HFFc6 (cell line): ENCODE measurements at regions not wholly inside any gene's neighbourhood (a gene's known extent, or its start where the extent isn't known, plus 50 kb on each side); places are given as distances from the start of the nearest gene placed in this dataset.

ENCODE experiments used
- DNase-seq: peaks from one replicate; pipeline ENCODE4 v3.0.0-alpha.2; 2018
- H3K27ac Mint-ChIP-seq: 2 replicates; pipeline ENCODE4 v1.8.0; 2020; ENCODE audit warnings: mild to moderate bottlenecking, mixed read lengths
- H3K27me3 Mint-ChIP-seq: 2 replicates; pipeline ENCODE4 v1.8.0; 2021; ENCODE audit warnings: mild to moderate bottlenecking, moderate library complexity, mixed read lengths; ENCODE audit not compliant: insufficient read depth
- H3K36me3 Mint-ChIP-seq: 2 replicates; pipeline ENCODE4 v1.8.0; 2021; ENCODE audit warnings: low read depth, mixed read lengths
- H3K4me1 Mint-ChIP-seq: 2 replicates; pipeline ENCODE4 v1.8.0; 2020; ENCODE audit warnings: low read depth, mixed read lengths
- H3K4me3 Mint-ChIP-seq: 2 replicates; pipeline ENCODE4 v1.8.0; 2020; ENCODE audit warnings: mild to moderate bottlenecking, moderate library complexity, mixed read lengths
- H3K9me3 Mint-ChIP-seq: 2 replicates; pipeline ENCODE4 v1.8.0; 2020; ENCODE audit warnings: mild to moderate bottlenecking, mixed read lengths
- CTCF ChIP-seq: fragments of 200-600 bp; sonication (generic); IDR thresholded peaks from 2 replicates; pipeline ENCODE4 v1.5.0; 2021; ENCODE audit warnings: antibody characterized with exemption, mild to moderate bottlenecking

GRCh38 chr3:78141269-78141668 is 1101.4 kb downstream of the ROBO2 start:
- Mint-ChIP-seq H3K4me1 (peaks cover 56% of the 10 kb centered on the region), H3K4me3 (peak overlapping the region; percentile 30; the same call in 1 of the 2 replicates), H3K27ac (peak overlapping the region; percentile 53), H3K27me3 (no peaks in the 10 kb centered on the region), H3K36me3 (no peaks in the 10 kb centered on the region), H3K9me3 (no peaks in the 10 kb centered on the region)
- no peak for TF ChIP-seq CTCF
- DNase-seq, result peak; percentile 40

GRCh38 chr3:78143000-78143399 is 1103.1 kb downstream of the ROBO2 start:
- Mint-ChIP-seq H3K4me1 (peaks cover 62% of the 10 kb centered on the region), H3K27ac (no peak overlapping the region), H3K36me3 (no peaks in the 10 kb centered on the region; the same call in 1 of the 2 replicates), H3K27me3 (no peaks in the 10 kb centered on the region), H3K9me3 (0 out of 2 replicates have a peak, but pooled peaks cover 5% of the 10 kb centered on the region), H3K4me3 (no peak overlapping the region)
- no peak for TF ChIP-seq CTCF
- no peak for DNase-seq

GRCh38 chr3:78148986-78149717 is 1109.3 kb downstream of the ROBO2 start:
- TF ChIP-seq CTCF, result no peak
- Mint-ChIP-seq H3K4me3 (no peak overlapping the region), H3K36me3 (no peaks in the 10 kb centered on the region; the same call in 1 of the 2 replicates), H3K9me3 (0 out of 2 replicates have a peak, but pooled peaks cover 5% of the 10 kb centered on the region), H3K4me1 (peaks cover 6% of the 10 kb centered on the region; the same call in 1 of the 2 replicates), H3K27ac (no peak overlapping the region), H3K27me3 (peaks cover 1% of the 10 kb centered on the region; the same call in 1 of the 2 replicates)
- no peak for DNase-seq

GRCh38 chr3:78153973-78154372 is 1114.1 kb downstream of the ROBO2 start:
- Mint-ChIP-seq H3K27ac (no peak overlapping the region), H3K27me3 (peaks cover 1% of the 10 kb centered on the region), H3K36me3 (no peaks in the 10 kb centered on the region), H3K4me1 (no peaks in the 10 kb centered on the region; the same call in 1 of the 2 replicates), H3K4me3 (no peak overlapping the region), H3K9me3 (no peaks in the 10 kb centered on the region)
- no peak for TF ChIP-seq CTCF
- DNase-seq, result no peak

GRCh38 chr3:78154521-78155186 is 1114.8 kb downstream of the ROBO2 start:
- H3K27me3 Mint-ChIP-seq, result peaks cover 1% of the 10 kb centered on the region
- TF ChIP-seq CTCF, result no peak

More at GRCh38 chr3:78154521-78155186, 1114.8 kb downstream of the ROBO2 start:
- Mint-ChIP-seq H3K36me3 (no peaks in the 10 kb centered on the region), H3K27ac (no peak overlapping the region), H3K9me3 (no peaks in the 10 kb centered on the region), H3K4me1 (no peaks in the 10 kb centered on the region), H3K4me3 (no peak overlapping the region)
- no peak for DNase-seq
